A549 (cell line): ENCODE measurements at regions not wholly inside any gene's neighbourhood (a gene's known extent, or its start where the extent isn't known, plus 50 kb on each side); places are given as distances from the start of the nearest gene placed in this dataset.

Experiments used
- ATAC-seq, 2 experiments: fragments of 200-7000 bp in 1 of 2; fragments of >200 bp in 1 of 2; cut with Nextera tagmentation in 1 of 2; cut with Tn5 transposase in 1 of 2; 3 replicates each; pipeline versions ENCODE4 v1.8.0 to v1.9.1; 2018 to 2020; ENCODE audit warnings: mild to moderate bottlenecking in 1 of 2, moderate library complexity in 1 of 2
- CTCF ChIA-PET: fragments of 300-600 bp; sonication (Branson Sonifier 250); formaldehyde crosslinking; extraction: SDS; loops from one replicate; lab custom pipeline; 2021; ENCODE audit warnings: antibody characterized with exemption, inconsistent platforms; lab: Yijun Ruan, JAX
- POLR2A ChIA-PET: fragments of 350-600 bp; formaldehyde crosslinking; extraction: SDS; loops from one replicate; lab custom pipeline; 2021; ENCODE audit warnings: antibody characterized with exemption, inconsistent platforms; lab: Yijun Ruan, JAX
- DNase-seq, 2 experiments: peaks; one replicate each; pipeline versions ENCODE4 v3.0.0 to v3.0.0-alpha.2; 2011 to 2016; ENCODE audit warnings: low read depth in 1 of 2, low spot score in 1 of 2
- FAIRE-seq: peaks from 2 replicates; lab custom pipeline; 2011; peaks lifted over from hg19 to GRCh38; lab: Jason Lieb, UNC
- H3K27ac ChIP-seq, 2 experiments: fragments of >200 bp; sonication (Bioruptor Twin); formaldehyde crosslinking; 3 replicates each; pipeline ENCODE4 v1.5.1; 2016 to 2017
- H3K4me1 ChIP-seq: fragments of >200 bp; sonication (Bioruptor Twin); formaldehyde crosslinking; 3 replicates; pipeline ENCODE4 v1.6.1; 2016
- H3K4me2 ChIP-seq: fragments of >200 bp; sonication (Bioruptor Twin); formaldehyde crosslinking; 3 replicates; pipeline ENCODE4 v1.6.1; 2016
- H3K4me3 ChIP-seq: fragments of >200 bp; sonication (Bioruptor Twin); formaldehyde crosslinking; 3 replicates; pipeline ENCODE4 v1.5.1; 2016
- H3K9me3 ChIP-seq: fragments of >200 bp; sonication (Bioruptor Twin); formaldehyde crosslinking; 3 replicates; pipeline ENCODE4 v1.6.1; 2016
- BHLHE40 ChIP-seq: IDR thresholded peaks from 2 replicates; pipeline ENCODE4 v1.6.1; 2012; ENCODE audit warnings: low read depth, low read length, inconsistent platforms
- CBX2 ChIP-seq: fragments of 200-600 bp; sonication (generic); IDR thresholded peaks from 2 replicates; pipeline ENCODE4 v1.6.1; 2016; ENCODE audit warnings: low read depth, mild to moderate bottlenecking, borderline replicate concordance
- CBX8 ChIP-seq: fragments of 200-600 bp; sonication (generic); IDR thresholded peaks from 2 replicates; pipeline ENCODE4 v1.6.1; 2016
- CEBPB ChIP-seq, 2 experiments: fragments of >200 bp in 1 of 2; sonication (Bioruptor Twin) in 1 of 2; formaldehyde crosslinking in 1 of 2; IDR thresholded peaks; 2 replicates each; pipeline ENCODE4 v1.6.1; 2012 to 2016
- CHD2 ChIP-seq: fragments of 150-350 bp; IDR thresholded peaks from 2 replicates; pipeline ENCODE4 v1.6.1; 2014; ENCODE audit warnings: low read length; ENCODE audit not compliant: partially characterized antibody
- CHD4 ChIP-seq: fragments of 200-600 bp; sonication (generic); IDR thresholded peaks from 2 replicates; pipeline ENCODE4 v1.6.1; 2016; ENCODE audit warnings: antibody characterized with exemption, mild to moderate bottlenecking, borderline replicate concordance
- CTCF ChIP-seq: fragments of >200 bp; sonication (Bioruptor Twin); formaldehyde crosslinking; IDR thresholded peaks from 3 replicates; pipeline ENCODE4 v1.5.1; 2016
- EHF ChIP-seq: fragments of 250-450 bp; sonication (Bioruptor Pico); IDR thresholded peaks from 2 replicates; pipeline ENCODE4 v1.5.0; 2020; ENCODE audit warnings: mild to moderate bottlenecking
- ELK1 ChIP-seq: fragments of 150-350 bp; IDR thresholded peaks from 2 replicates; pipeline ENCODE4 v1.6.1; 2014; ENCODE audit warnings: low read depth, mild to moderate bottlenecking, low read length
- FOXS1 ChIP-seq: fragments of 250-450 bp; sonication (Bioruptor Pico); IDR thresholded peaks from 2 replicates; pipeline ENCODE4 v1.5.0; 2020; ENCODE audit warnings: mild to moderate bottlenecking, moderate library complexity
- HMGXB4 ChIP-seq: fragments of 250-450 bp; sonication (Bioruptor Pico); IDR thresholded peaks from 2 replicates; pipeline ENCODE4 v1.5.0; 2021; ENCODE audit warnings: mild to moderate bottlenecking, moderate library complexity, borderline replicate concordance
- JUNB ChIP-seq: fragments of >200 bp; sonication (Bioruptor Twin); formaldehyde crosslinking; IDR thresholded peaks from 2 replicates; pipeline ENCODE4 v1.6.1; 2016
- KDM5A ChIP-seq: fragments of 200-600 bp; sonication (generic); IDR thresholded peaks from 2 replicates; pipeline ENCODE4 v1.6.1; 2016; ENCODE audit warnings: antibody characterized with exemption, mild to moderate bottlenecking
- MYC ChIP-seq: IDR thresholded peaks from 2 replicates; pipeline ENCODE4 v1.6.1; 2012; ENCODE audit warnings: mild to moderate bottlenecking, inconsistent platforms, low read length, improper control_type of control experiment, borderline replicate concordance
- NPAS2 ChIP-seq: fragments of 250-450 bp; sonication (Bioruptor Pico); IDR thresholded peaks from 2 replicates; pipeline ENCODE4 v1.8.0; 2022; ENCODE audit warnings: mild to moderate bottlenecking, moderate library complexity, borderline replicate concordance
- NR3C1 ChIP-seq: fragments of >200 bp; sonication (Bioruptor Twin); formaldehyde crosslinking; IDR thresholded peaks from 3 replicates; pipeline ENCODE4 v1.6.1; 2017
- POLR2A ChIP-seq: IDR thresholded peaks from 2 replicates; pipeline ENCODE4 v1.6.1; 2012; ENCODE audit warnings: mild to moderate bottlenecking, low read length
- RNF2 ChIP-seq: fragments of 200-600 bp; sonication (generic); IDR thresholded peaks from 2 replicates; pipeline ENCODE4 v1.6.1; 2016; ENCODE audit warnings: low read depth, mild to moderate bottlenecking, antibody characterized with exemption, moderate library complexity, borderline replicate concordance
- SREBF2 ChIP-seq: fragments of 450-650 bp; IDR thresholded peaks from 2 replicates; pipeline ENCODE4 v1.6.1; 2014; ENCODE audit warnings: mild to moderate bottlenecking, moderate library complexity
- TFCP2L1 ChIP-seq: fragments of 250-450 bp; sonication (Bioruptor Pico); IDR thresholded peaks from 2 replicates; pipeline ENCODE4 v1.5.0; 2021; ENCODE audit warnings: mild to moderate bottlenecking
- TP53 ChIP-seq: fragments of 250-450 bp; sonication (Bioruptor Pico); IDR thresholded peaks from 2 replicates; pipeline ENCODE4 v1.5.0; 2021; ENCODE audit warnings: mild to moderate bottlenecking, moderate library complexity
- USF2 ChIP-seq: fragments of 450-650 bp; IDR thresholded peaks from 2 replicates; pipeline ENCODE4 v1.6.1; 2014; ENCODE audit warnings: antibody characterized with exemption
- ZC3H11A ChIP-seq: fragments of 450-650 bp; IDR thresholded peaks from 2 replicates; pipeline ENCODE4 v1.6.1; 2014; ENCODE audit warnings: antibody characterized with exemption, mild to moderate bottlenecking
- ZSCAN20 ChIP-seq: fragments of 250-450 bp; sonication (Bioruptor Pico); IDR thresholded peaks from 2 replicates; pipeline ENCODE4 v1.8.0; 2022; ENCODE audit warnings: mild to moderate bottlenecking, moderate library complexity
- WGBS: methylation state at CpG from one replicate; pipeline ENCODE4 v1.1.6; 2017; ENCODE audit errors: missing lambda C conversion rate; 5-methylcytosine and 5-hydroxymethylcytosine counted together
- TF ChIP-seq, protein P1 (sequence below): fragments of >200 bp; sonication (Bioruptor Twin); formaldehyde crosslinking; IDR thresholded peaks from 2 replicates; pipeline ENCODE4 v1.6.1; 2016
- TF ChIP-seq, protein P2 (sequence below): fragments of >200 bp; sonication (Bioruptor Twin); formaldehyde crosslinking; IDR thresholded peaks from 3 replicates; pipeline ENCODE4 v1.6.1; 2016
- TF ChIP-seq, protein P3 (sequence below): fragments of 200-600 bp; sonication (generic); IDR thresholded peaks from 2 replicates; pipeline ENCODE4 v1.6.1; 2016; ENCODE audit warnings: antibody characterized with exemption, mild to moderate bottlenecking, moderate library complexity
- TF ChIP-seq, protein P4 (sequence below): IDR thresholded peaks from 2 replicates; pipeline ENCODE4 v1.6.1; 2012

GRCh38 chr6:76703285-76703684, 630.8 kb upstream of the IMPG1 start:
- Histone ChIP-seq H3K4me1 (no peaks in the 10 kb centered on the region), H3K27ac (no peak overlapping the region), H3K9me3 (no peaks in the 10 kb centered on the region), H3K4me2 (no peak overlapping the region), H3K4me3 (no peak overlapping the region)
- ChIA-PET CTCF (no interaction called here), POLR2A (no interaction called here)
- no peak for ATAC-seq
- no peak for TF ChIP-seq KDM5A
- TF ChIP-seq, protein P1, sequence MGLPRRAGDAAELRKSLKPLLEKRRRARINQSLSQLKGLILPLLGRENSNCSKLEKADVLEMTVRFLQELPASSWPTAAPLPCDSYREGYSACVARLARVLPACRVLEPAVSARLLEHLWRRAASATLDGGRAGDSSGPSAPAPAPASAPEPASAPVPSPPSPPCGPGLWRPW: no peak
- TF ChIP-seq BHLHE40: no peak
- no peak for TF ChIP-seq SREBF2
- no peak for TF ChIP-seq CBX8
- no peak for TF ChIP-seq HMGXB4 (CRISPR knock-in tag)
- no peak for TF ChIP-seq NR3C1
- no peak for TF ChIP-seq FOXS1 (CRISPR knock-in tag)
- no peak for TF ChIP-seq EHF
- no peak for TF ChIP-seq MYC
- no peak for TF ChIP-seq ELK1
- no peak for TF ChIP-seq POLR2A
- no peak for TF ChIP-seq USF2
- TF ChIP-seq JUNB: no peak
- FAIRE-seq: no peak
- 39% methylated on average over 2 of the region's 2 CpGs for WGBS
- DNase-seq: no peak

DNA sequence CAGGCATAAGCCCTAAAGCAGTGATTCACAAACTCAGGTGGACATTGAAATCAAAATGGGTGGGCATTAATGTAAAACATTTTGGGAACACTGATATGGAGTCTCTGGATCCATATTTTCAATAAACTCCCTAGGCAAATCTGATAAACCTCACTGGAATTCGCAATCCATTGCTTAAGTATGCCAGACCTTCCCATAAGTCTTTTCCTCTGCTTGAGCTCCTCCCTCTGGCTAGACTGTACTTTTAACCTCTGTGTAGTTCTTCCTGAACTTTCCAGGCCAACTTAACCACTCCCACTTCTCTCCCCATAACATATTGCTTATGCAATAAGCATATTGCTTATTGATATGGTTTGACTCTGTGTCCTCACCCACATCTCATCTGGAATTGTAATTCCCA, 629.7 kb upstream of the IMPG1 start:
- WGBS: 32% methylated on average over 1 of the region's 1 CpG
- DNase-seq (peak in 1 of 2 experiments; percentile 1), ATAC-seq (no peak), FAIRE-seq (no peak)
- H3K9me3 ChIP-seq: no peaks in the 10 kb centered on the region
- ChIA-PET CTCF (interaction anchor here (0.6 kb wide), 1 partner anchor 659 kb away, joined by 3 read pairs; no protein-coding TSS in a partner anchor), POLR2A (no interaction called here)
- H3K4me3 ChIP-seq: no peak overlapping the region
- H3K4me1 ChIP-seq: no peaks in the 10 kb centered on the region
- H3K4me2 ChIP-seq: no peak overlapping the region
- H3K27ac ChIP-seq: no peak overlapping the region
- TF ChIP-seq SREBF2 (no peak), TP53 (no peak), CTCF (no peak), CHD2 (no peak), TFCP2L1 (no peak), CBX2 (no peak), ZSCAN20 (CRISPR knock-in tag) (no peak), NPAS2 (CRISPR knock-in tag) (no peak), RNF2 (no peak), ZC3H11A (no peak), CHD4 (no peak), CEBPB (IDR thresholded peaks at IDR 0.05) (no peak)
- TF ChIP-seq, protein P2, sequence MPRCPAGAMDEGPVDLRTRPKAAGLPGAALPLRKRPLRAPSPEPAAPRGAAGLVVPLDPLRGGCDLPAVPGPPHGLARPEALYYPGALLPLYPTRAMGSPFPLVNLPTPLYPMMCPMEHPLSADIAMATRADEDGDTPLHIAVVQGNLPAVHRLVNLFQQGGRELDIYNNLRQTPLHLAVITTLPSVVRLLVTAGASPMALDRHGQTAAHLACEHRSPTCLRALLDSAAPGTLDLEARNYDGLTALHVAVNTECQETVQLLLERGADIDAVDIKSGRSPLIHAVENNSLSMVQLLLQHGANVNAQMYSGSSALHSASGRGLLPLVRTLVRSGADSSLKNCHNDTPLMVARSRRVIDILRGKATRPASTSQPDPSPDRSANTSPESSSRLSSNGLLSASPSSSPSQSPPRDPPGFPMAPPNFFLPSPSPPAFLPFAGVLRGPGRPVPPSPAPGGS: no peak
- TF ChIP-seq, protein P3, sequence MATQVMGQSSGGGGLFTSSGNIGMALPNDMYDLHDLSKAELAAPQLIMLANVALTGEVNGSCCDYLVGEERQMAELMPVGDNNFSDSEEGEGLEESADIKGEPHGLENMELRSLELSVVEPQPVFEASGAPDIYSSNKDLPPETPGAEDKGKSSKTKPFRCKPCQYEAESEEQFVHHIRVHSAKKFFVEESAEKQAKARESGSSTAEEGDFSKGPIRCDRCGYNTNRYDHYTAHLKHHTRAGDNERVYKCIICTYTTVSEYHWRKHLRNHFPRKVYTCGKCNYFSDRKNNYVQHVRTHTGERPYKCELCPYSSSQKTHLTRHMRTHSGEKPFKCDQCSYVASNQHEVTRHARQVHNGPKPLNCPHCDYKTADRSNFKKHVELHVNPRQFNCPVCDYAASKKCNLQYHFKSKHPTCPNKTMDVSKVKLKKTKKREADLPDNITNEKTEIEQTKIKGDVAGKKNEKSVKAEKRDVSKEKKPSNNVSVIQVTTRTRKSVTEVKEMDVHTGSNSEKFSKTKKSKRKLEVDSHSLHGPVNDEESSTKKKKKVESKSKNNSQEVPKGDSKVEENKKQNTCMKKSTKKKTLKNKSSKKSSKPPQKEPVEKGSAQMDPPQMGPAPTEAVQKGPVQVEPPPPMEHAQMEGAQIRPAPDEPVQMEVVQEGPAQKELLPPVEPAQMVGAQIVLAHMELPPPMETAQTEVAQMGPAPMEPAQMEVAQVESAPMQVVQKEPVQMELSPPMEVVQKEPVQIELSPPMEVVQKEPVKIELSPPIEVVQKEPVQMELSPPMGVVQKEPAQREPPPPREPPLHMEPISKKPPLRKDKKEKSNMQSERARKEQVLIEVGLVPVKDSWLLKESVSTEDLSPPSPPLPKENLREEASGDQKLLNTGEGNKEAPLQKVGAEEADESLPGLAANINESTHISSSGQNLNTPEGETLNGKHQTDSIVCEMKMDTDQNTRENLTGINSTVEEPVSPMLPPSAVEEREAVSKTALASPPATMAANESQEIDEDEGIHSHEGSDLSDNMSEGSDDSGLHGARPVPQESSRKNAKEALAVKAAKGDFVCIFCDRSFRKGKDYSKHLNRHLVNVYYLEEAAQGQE: no peak
- TF ChIP-seq, protein P4, sequence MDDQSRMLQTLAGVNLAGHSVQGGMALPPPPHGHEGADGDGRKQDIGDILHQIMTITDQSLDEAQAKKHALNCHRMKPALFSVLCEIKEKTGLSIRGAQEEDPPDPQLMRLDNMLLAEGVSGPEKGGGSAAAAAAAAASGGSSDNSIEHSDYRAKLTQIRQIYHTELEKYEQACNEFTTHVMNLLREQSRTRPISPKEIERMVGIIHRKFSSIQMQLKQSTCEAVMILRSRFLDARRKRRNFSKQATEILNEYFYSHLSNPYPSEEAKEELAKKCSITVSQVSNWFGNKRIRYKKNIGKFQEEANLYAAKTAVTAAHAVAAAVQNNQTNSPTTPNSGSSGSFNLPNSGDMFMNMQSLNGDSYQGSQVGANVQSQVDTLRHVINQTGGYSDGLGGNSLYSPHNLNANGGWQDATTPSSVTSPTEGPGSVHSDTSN: no peak
